ENCODE measurements at regions not wholly inside any gene's neighbourhood (a gene's known extent, or its start where the extent isn't known, plus 50 kb on each side); places are given as distances from the start of the nearest gene placed in this dataset.
"Not testable (repeated sequence)": the region's sequence is repeated elsewhere in the genome, so short reads cannot be mapped to it uniquely, and the experiment has no call there.

GRCh38 chr10:27341001-27341400 is 100.4 kb upstream of the ACBD5 start:
- CTCF ChIA-PET: interaction anchor here (0.7 kb wide), 2 partner anchors 14 to 43 kb away, joined by 3 read pairs; no protein-coding TSS in a partner anchor
- DNase-seq (ENCODE audit: extremely low spot score): no peak
- POLR2A ChIA-PET: no interaction called here
- TF ChIP-seq FOXA1 (IDR thresholded peaks at IDR 0.05): no peak
- TF ChIP-seq FOXM1 (IDR thresholded peaks at IDR 0.05; ENCODE audit: borderline replicate concordance): no peak

DNA sequence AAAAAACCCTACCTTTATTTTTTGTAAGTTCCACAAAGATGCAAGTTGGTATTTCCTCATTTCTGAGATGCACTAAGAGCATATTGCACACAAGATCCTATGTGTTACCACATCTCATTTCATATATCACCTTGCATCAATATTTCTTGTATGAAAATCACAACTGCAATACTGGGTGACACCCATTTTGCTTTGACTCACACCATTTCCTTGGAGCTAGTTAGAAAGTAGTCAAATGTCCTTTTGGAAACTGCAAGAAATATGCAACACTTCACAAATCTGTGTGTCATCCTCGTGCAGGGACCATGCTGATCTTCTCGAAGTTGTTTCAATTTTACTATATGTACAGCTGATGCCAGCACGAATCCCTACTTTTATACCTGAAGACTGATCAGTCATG is 94.6 kb upstream of the ACBD5 start:
- POLR2A ChIA-PET; CTCF ChIA-PET; DNase-seq (ENCODE audit: extremely low spot score): not testable (repeated sequence)

DNA sequence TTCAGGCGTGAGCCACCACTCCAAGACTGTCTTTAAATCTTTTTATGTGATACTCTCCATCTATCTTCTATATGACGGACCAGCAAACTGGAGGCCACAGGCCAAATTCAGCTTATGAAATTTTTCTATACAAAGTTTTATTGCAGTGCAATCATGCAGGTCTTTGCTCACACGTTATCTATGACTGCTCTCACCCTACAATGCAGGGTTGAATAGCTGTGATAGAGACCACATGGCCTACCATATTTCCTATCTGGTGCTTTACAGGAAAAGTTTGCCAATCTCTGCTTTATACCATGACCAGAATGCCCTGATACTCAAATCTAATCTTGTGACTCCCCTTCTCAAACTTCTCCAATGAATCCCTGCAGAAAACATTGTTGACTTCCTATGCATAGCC is 89.5 kb upstream of the ACBD5 start:
- ChIA-PET CTCF (no interaction called here), POLR2A (no interaction called here)
- no peak for TF ChIP-seq NFRKB (IDR thresholded peaks at IDR 0.05)
- TF ChIP-seq SP1 (IDR thresholded peaks at IDR 0.05): no peak
- no peak for TF ChIP-seq LEF1 (IDR thresholded peaks at IDR 0.05; ENCODE audit: borderline replicate concordance)
- TF ChIP-seq, protein P1, sequence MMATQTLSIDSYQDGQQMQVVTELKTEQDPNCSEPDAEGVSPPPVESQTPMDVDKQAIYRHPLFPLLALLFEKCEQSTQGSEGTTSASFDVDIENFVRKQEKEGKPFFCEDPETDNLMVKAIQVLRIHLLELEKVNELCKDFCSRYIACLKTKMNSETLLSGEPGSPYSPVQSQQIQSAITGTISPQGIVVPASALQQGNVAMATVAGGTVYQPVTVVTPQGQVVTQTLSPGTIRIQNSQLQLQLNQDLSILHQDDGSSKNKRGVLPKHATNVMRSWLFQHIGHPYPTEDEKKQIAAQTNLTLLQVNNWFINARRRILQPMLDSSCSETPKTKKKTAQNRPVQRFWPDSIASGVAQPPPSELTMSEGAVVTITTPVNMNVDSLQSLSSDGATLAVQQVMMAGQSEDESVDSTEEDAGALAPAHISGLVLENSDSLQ (IDR thresholded peaks at IDR 0.05): no peak
- TF ChIP-seq TARDBP (IDR thresholded peaks at IDR 0.05): no peak
- no peak for TF ChIP-seq ARNT (IDR thresholded peaks at IDR 0.05)
- no peak for TF ChIP-seq CTBP1 (IDR thresholded peaks at IDR 0.05; ENCODE audit: borderline replicate concordance)
- TF ChIP-seq FOXM1 (IDR thresholded peaks at IDR 0.05; ENCODE audit: borderline replicate concordance): no peak
- no peak for TF ChIP-seq BHLHE40 (IDR thresholded peaks at IDR 0.05; ENCODE audit: borderline replicate concordance)
- no peak for TF ChIP-seq HDGF (IDR thresholded peaks at IDR 0.05; ENCODE audit: borderline replicate concordance)
- no peak for TF ChIP-seq SUZ12 (IDR thresholded peaks at IDR 0.05)
- TF ChIP-seq ELF4 (IDR thresholded peaks at IDR 0.05): no peak
- TF ChIP-seq FOXA1 (IDR thresholded peaks at IDR 0.05): no peak
- no peak for TF ChIP-seq L3MBTL2 (conservative IDR thresholded peaks at IDR 0.05)
- no peak for TF ChIP-seq ZNF384 (IDR thresholded peaks at IDR 0.05)
- TF ChIP-seq FOXK2 (IDR thresholded peaks at IDR 0.05): no peak
- DNase-seq (ENCODE audit: extremely low spot score): no peak

DNA sequence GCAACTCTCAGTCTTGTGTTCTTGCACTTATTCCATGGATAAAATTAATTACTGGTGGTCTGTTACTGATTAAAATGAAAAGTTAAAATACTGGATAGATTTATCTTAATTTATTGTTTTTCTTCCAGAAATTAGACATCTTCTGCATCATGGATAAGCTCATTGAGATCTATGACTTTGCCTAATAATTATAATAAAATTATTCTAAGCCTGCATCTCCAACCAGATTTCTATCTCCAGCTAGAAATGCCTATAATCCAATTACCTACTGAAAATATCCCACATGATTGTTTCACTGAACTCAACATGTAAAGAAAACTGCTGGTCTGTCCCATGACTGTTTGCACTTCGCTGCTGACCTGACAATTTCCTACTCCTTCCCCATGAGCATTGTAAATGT is 88.3 kb upstream of the ACBD5 start:
- ChIA-PET POLR2A (no interaction called here), CTCF (no interaction called here)
- TF ChIP-seq FOXA1 (IDR thresholded peaks at IDR 0.05): no peak
- no peak for TF ChIP-seq LEF1 (IDR thresholded peaks at IDR 0.05; ENCODE audit: borderline replicate concordance)
- TF ChIP-seq NFRKB (IDR thresholded peaks at IDR 0.05): no peak
- no peak for DNase-seq (ENCODE audit: extremely low spot score)

DNA sequence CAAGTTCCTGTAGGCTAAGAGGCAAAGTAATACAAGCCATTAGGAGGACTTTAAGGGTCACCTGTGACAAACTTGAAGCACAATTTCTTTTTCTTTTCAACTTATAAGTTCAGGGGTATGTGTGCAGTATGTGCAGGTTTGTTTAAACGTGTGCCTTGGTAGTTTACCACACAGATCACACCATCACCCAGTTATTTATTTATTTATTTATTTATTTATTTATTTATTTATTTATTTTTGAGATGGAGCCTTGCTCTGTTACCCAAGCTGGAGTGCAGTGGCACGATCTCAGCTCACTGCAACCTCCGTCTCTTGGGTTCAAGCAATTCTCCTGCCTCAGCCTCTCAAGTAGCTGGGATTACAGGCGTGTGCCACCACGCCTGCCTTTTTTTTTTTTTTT is 86.2 kb upstream of the ACBD5 start:
- POLR2A ChIA-PET; DNase-seq (ENCODE audit: extremely low spot score): not testable (repeated sequence)
- CTCF ChIA-PET: interaction anchor here (0.6 kb wide), 1 partner anchor 14 kb away, joined by 3 read pairs; no protein-coding TSS in a partner anchor

DNA sequence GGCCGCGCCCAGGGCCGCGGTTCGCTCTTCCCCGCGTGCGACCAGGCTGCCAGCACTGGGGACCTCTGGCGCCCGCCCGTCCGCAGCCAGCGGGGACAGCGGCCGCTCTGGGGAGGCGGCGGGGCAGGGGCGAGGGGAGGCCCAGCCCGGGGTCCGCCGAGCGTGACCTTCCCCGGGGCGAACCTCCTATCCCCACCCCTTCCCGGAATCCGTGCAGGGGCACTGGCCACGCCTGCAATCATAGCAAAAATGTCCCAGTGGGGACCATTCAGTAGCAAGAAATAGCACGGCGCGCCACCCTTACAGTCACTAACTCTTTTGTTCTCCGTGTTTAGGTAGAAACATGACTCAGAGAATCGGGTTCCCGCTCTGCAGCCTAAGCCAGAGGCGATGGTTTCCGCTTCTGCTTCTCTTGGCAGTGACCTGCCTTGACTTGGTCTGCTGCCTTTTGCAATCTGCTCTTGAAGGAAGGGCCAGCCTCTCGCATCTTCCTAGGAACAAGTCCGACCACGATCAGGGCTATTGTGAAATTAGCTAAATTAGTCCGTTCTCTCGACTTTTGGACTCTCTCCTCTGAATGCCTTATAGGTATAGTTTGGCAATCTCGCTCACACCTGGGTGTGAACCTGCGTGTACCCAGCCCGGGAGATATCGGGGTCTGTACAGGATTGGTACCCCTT is 79.3 kb upstream of the ACBD5 start:
- no peak for TF ChIP-seq LEF1 (IDR thresholded peaks at IDR 0.05; ENCODE audit: borderline replicate concordance)
- TF ChIP-seq ZNF384 (IDR thresholded peaks at IDR 0.05): no peak
- no peak for TF ChIP-seq FOXK2 (IDR thresholded peaks at IDR 0.05)
- no peak for TF ChIP-seq FOXA1 (IDR thresholded peaks at IDR 0.05)
- TF ChIP-seq, protein P1 (IDR thresholded peaks at IDR 0.05): no peak
- TF ChIP-seq TARDBP (IDR thresholded peaks at IDR 0.05): no peak
- TF ChIP-seq NFRKB (IDR thresholded peaks at IDR 0.05): no peak
- no peak for TF ChIP-seq BHLHE40 (IDR thresholded peaks at IDR 0.05; ENCODE audit: borderline replicate concordance)
- no peak for TF ChIP-seq SUZ12 (IDR thresholded peaks at IDR 0.05)
- no peak for TF ChIP-seq SP1 (IDR thresholded peaks at IDR 0.05)
- no peak for TF ChIP-seq L3MBTL2 (conservative IDR thresholded peaks at IDR 0.05)
- no peak for TF ChIP-seq FOXM1 (IDR thresholded peaks at IDR 0.05; ENCODE audit: borderline replicate concordance)
- TF ChIP-seq ELF4 (IDR thresholded peaks at IDR 0.05): no peak
- TF ChIP-seq HDGF (IDR thresholded peaks at IDR 0.05; ENCODE audit: borderline replicate concordance): no peak
- TF ChIP-seq CTBP1 (IDR thresholded peaks at IDR 0.05; ENCODE audit: borderline replicate concordance): no peak
- TF ChIP-seq ARNT (IDR thresholded peaks at IDR 0.05): no peak
- no peak for DNase-seq (ENCODE audit: extremely low spot score)
- POLR2A ChIA-PET: no interaction called here
- CTCF ChIA-PET: no interaction called here

DNA sequence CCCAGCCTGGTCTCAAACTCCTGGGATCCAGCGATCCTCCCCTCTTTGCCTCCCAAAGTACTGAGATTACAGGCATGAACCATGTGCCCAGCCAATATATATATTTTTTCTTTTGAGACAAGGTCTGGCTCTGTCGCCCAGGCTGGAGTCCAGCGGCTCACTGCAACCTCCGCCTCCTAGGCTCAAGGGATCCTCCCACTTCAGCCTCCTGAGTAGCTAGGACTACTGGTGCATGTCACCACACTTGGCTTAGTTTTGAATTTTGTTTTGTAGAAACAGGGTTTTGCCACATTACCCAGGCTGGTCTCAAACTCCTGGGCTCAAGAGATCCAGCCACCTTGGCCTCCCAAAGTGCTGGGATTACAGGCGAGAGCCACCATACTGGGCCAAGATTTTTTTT is 78.5 kb upstream of the ACBD5 start:
- POLR2A ChIA-PET; DNase-seq (ENCODE audit: extremely low spot score): not testable (repeated sequence)

GRCh38 chr10:27315082-27315481 is 74.5 kb upstream of the ACBD5 start:
- DNase-seq (ENCODE audit: extremely low spot score); CTCF ChIA-PET; POLR2A ChIA-PET: not testable (repeated sequence)

More for the DNA sequence above, 78.5 kb upstream of the ACBD5 start:
- CTCF ChIA-PET: not testable (repeated sequence)

GRCh38 chr10:27313586-27313985 is 73.0 kb upstream of the ACBD5 start:
- POLR2A ChIA-PET; DNase-seq (ENCODE audit: extremely low spot score); CTCF ChIA-PET: not testable (repeated sequence)

Data from HEK293T (cell line).